COLO668 (cell line): ENCODE measurements at regions not wholly inside any gene's neighbourhood (a gene's known extent, or its start where the extent isn't known, plus 50 kb on each side); places are given as distances from the start of the nearest gene placed in this dataset.
A peak's percentile ranks its signal among the peaks of the same experiment; 100 is the strongest.
"Not testable (repeated sequence)": the region's sequence is repeated elsewhere in the genome, so short reads cannot be mapped to it uniquely, and the experiment has no call there.

ENCODE experiments used
- DNase-seq: peaks from one replicate; lab custom pipeline; 2025; ENCODE audit not compliant: unreplicated experiment; lab: John Stamatoyannopoulos, UW

GRCh38 chr2:154507186-154507585 lies 191.3 kb upstream of the KCNJ3 start:
- no peak for DNase-seq

- DNase-seq: no peak
These were observed 179.6 kb upstream of the KCNJ3 start for GRCh38 chr2:154518872-154519271.

GRCh38 chr2:154520951-154521350 lies 177.5 kb upstream of the KCNJ3 start:
- not testable (repeated sequence) for DNase-seq

- DNase-seq: no peak
These were observed 172.3 kb upstream of the KCNJ3 start for GRCh38 chr2:154526234-154526633.

- peak; percentile 11 for DNase-seq
These were observed 170.5 kb upstream of the KCNJ3 start for GRCh38 chr2:154527962-154528361.

GRCh38 chr2:154532004-154532403 lies 166.5 kb upstream of the KCNJ3 start:
- no peak for DNase-seq

GRCh38 chr2:154532763-154533162 lies 165.7 kb upstream of the KCNJ3 start:
- DNase-seq: no peak

- DNase-seq: no peak
These were observed 165.1 kb upstream of the KCNJ3 start for GRCh38 chr2:154533300-154533940.

- no peak for DNase-seq
These were observed 161.5 kb upstream of the KCNJ3 start for GRCh38 chr2:154537024-154537423.

- DNase-seq: no peak
These were observed 160.5 kb upstream of the KCNJ3 start for GRCh38 chr2:154537843-154538450.

GRCh38 chr2:154546341-154546740 lies 152.2 kb upstream of the KCNJ3 start:
- DNase-seq: no peak

GRCh38 chr2:154549869-154550268 lies 148.6 kb upstream of the KCNJ3 start:
- DNase-seq: no peak

- no peak for DNase-seq
These were observed 146.8 kb upstream of the KCNJ3 start for GRCh38 chr2:154551649-154552048.

GRCh38 chr2:154554046-154554445 lies 144.4 kb upstream of the KCNJ3 start:
- DNase-seq: no peak

- DNase-seq: no peak
These were observed 142.8 kb upstream of the KCNJ3 start for GRCh38 chr2:154555710-154556109.

- DNase-seq: no peak
These were observed 142.3 kb upstream of the KCNJ3 start for GRCh38 chr2:154556146-154556545.

- no peak for DNase-seq
These were observed 141.9 kb upstream of the KCNJ3 start for GRCh38 chr2:154556607-154557006.

GRCh38 chr2:154557906-154558305 lies 140.6 kb upstream of the KCNJ3 start:
- no peak for DNase-seq

GRCh38 chr2:154565433-154565832 lies 133.1 kb upstream of the KCNJ3 start:
- DNase-seq: no peak

GRCh38 chr2:154568413-154568812 lies 130.1 kb upstream of the KCNJ3 start:
- DNase-seq: no peak

- DNase-seq: no peak
These were observed 128.0 kb upstream of the KCNJ3 start for GRCh38 chr2:154570501-154570900.

- DNase-seq: not testable (repeated sequence)
These were observed 121.8 kb upstream of the KCNJ3 start for GRCh38 chr2:154576699-154577098.

- DNase-seq: no peak
These were observed 121.1 kb upstream of the KCNJ3 start for GRCh38 chr2:154577390-154577789.
